Hematopoietic multipotent progenitor cell treated with erythropoietin and hydrocortisone succinate and interleukin-3 and kit ligand, for 6 days (in vitro differentiated cells): ENCODE measurements at regions not wholly inside any gene's neighbourhood (a gene's known extent, or its start where the extent isn't known, plus 50 kb on each side); places are given as distances from the start of the nearest gene placed in this dataset.
"Not testable (repeated sequence)": the region's sequence is repeated elsewhere in the genome, so short reads cannot be mapped to it uniquely, and the experiment has no call there.

Experiments
- DNase-seq: peaks from one replicate; pipeline ENCODE4 v3.0.0-alpha.2; 2015

DNA sequence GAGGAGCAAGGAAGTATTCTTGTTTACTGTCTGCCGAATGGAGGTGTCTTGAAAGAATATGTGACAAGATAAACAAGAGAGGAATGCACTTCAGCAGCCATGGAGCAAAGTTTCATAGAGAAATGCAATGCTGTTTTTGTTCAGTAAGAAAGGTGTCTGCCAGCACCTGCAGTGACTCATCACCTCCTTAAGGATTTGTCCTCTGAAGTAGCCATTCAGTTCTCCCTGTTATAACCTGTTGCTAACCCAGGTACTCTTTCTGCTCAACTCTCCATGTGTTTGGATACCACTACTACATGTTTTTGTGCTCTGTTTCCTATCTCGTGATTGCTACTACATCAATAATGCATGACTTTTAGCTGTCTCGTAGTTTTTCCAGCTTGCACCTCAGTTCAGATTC is 328.9 kb downstream of the CHL1 start:
- DNase-seq = no peak

GRCh38 chr3:535566-536416 is 339.2 kb downstream of the CHL1 start:
- DNase-seq = peak; percentile 9

DNA sequence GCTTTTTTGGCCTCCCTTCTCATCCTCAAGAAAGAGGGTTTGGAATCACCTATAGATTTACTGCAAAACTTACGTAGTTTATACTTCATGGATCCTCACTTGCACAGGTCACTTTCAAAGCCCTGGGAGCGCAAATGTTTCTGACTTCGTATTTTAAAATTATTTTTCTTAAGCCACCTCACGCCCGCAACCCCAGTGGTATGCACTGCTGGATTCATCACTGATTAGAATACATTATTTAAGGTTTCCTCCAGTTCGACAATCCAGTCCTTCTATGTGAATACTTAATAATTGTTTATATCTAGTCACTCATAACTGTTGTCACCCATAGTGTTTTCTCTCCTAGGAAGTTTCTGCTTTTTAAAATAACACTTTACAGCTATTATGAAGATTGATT is 339.9 kb downstream of the CHL1 start:
- DNase-seq = no peak

GRCh38 chr3:541062-541801 is 344.7 kb downstream of the CHL1 start:
- no peak for DNase-seq

DNA sequence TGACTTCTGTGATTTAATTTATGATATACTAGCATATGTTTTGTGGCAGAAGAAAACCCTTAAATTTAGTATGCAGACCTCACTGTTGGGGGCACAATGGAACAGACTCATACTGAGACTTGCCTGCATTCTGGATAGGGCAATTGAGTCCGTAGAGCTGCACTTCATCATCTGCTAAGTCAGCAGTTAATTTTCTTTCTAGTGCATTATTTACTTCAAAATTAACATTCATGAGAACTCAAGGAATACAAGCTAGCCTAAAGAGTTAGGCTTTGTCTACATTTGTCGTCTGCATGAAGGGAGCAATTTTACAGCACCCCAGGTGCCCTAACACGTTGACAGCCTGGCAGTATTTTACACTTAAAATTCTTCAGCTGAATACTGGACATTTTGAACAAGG is 345.5 kb downstream of the CHL1 start:
- no peak for DNase-seq

DNA sequence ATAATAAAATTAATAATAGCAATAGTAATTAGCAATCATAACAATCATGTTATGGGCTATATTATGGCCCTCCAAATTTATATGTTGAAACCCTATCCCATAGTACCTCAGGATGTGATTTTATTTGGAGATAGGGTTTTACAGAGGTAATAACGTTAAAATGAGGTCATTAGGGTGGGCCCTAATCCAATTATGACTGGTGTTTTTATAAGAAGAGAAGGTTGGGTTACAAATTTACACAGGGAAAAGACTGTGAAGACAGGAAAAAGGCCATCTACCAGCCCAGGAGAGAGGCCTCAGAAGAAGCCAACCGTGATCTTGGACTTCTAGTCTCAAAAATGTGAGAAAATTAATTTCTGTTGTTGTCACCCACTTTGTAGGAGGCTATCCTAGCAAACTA is 353.1 kb downstream of the CHL1 start:
- no peak for DNase-seq

- no peak for DNase-seq
These were observed 353.9 kb downstream of the CHL1 start for GRCh38 chr3:550471-550870.

- DNase-seq = no peak
These were observed 361.4 kb downstream of the CHL1 start for GRCh38 chr3:557972-558371.

DNA sequence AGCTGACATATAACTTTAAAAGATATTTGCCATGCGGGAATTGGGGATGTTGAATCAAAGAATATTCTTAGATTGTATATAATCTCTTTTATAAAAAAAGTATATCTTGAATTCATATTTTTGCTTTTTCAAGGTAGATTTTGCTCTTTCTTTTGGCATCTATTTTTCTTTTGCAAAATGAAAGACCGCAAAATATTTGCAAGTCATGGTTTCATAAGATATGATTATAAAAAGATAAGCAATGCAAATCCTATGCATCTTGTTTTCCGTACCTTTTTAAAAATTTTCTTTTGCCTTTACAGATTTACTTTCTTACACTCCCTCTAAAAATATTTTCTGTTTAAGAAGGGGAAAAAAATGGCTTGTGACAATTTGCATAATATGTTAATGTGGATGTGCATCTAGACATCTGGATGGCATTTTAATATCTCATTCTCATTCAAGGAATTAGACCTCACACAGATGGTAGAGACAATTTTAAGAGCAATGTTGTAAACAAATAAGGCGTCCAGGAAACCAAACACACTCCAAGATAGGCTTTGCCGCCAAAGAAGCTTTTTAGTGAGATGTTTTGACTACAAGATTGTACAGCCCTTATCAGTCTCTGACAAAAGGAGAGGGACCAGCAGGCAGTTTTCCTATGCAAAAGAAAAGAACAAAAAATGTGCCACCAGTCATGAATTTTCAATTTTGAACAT is 371.1 kb downstream of the CHL1 start:
- no peak for DNase-seq

DNA sequence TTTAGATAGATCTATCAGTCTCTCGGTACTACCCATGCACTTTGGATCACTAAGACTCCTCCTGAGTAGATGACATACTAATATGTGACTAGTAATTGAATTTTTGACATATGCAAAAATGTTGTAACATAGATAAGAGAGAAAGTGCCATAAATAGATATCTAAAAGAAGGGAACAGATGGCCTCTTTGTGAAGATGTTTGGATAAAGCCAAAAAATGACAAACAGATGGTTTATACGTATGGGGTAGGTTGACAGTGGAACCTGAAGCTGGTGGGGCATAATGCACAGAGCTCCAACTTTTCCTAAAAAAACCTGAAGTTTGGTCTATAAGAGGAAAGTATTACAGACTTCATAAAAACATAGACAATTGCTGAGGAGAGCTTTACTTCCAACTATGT is 383.0 kb downstream of the CHL1 start:
- not testable (repeated sequence) for DNase-seq

DNA sequence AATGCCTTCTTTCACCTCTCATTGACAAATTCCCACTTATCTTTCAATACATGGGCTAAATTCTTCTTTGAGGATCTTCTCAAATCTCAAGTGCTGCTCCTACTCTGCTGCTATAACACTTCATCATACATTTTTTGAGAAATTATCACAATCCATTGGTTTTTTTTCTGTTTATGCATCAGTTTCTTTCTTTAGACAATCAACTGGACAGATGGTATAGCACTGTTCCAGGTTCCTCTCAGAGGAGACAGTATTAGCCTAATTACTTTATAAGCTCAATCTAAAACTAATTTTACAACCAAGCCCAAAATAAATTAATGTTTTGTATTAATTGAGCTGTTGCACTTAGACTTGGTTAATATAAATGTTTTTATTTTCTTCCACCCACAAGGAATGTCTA is 392.5 kb downstream of the CHL1 start:
- DNase-seq = not testable (repeated sequence)

GRCh38 chr3:597304-597703 is 400.7 kb downstream of the CHL1 start:
- not testable (repeated sequence) for DNase-seq

- not testable (repeated sequence) for DNase-seq
These were observed 401.2 kb downstream of the CHL1 start for GRCh38 chr3:597746-598145.

GRCh38 chr3:607480-607879 is 410.9 kb downstream of the CHL1 start:
- not testable (repeated sequence) for DNase-seq

- DNase-seq = no peak
These were observed 425.2 kb downstream of the CHL1 start for GRCh38 chr3:621714-622113.

GRCh38 chr3:622314-622713 is 425.8 kb downstream of the CHL1 start:
- no peak for DNase-seq

DNA sequence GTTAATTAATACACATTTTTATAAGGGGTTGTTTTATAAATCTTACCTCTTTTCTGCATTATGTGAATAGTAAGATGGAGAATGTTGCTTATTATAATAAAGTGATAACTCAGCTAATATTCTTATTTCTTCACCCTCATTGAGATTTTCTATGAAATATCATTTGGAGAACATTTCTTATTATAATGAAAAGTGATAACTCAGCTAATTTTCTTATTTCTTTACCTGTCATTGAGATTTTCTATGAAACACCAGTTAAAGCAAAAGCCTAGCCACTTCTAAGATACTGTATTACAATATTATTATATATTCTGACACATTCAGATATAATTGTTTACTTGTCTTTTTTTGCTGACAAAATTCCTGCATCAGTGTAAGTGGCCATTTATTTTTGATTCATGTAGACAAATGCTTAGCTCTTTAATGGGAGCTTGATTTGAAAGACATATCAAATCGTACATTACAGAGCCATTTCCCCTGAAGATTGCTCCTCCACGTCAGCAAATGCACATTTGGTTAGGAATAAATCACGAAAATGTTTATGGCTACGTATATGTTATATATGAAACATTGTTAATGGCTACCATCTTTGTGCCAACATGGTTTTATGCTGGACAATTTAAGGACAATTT is 427.5 kb downstream of the CHL1 start:
- DNase-seq = no peak

DNA sequence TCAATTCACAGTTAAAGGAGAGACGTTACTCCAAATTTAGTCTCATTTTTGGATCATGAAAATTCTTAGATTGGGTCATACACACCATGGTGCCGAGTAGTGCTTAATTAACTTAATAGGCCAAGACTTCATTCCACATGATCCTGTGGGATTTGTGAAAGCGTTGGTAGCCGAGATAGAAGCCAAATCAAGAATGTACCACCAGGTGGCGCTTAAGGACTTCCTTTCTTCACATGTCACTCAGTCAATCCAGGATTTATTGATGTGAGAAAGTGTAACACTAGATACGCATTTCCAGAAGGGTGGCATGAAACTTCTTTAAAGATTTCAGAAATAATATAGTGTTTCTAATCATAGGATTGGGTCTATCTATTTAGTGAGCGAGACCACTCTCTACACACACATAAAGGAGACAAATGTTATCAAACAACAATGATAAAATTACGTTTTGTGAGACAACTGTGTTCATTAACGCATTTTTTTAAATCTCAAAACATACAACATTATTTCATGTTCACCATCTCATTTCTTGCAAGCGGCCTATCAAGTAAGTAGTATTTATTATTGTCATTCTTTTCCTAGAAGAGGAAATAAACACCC is 436.1 kb downstream of the CHL1 start:
- DNase-seq = peak; percentile 80

GRCh38 chr3:634511-634910 is 437.9 kb downstream of the CHL1 start:
- no peak for DNase-seq

GRCh38 chr3:635393-635792 is 438.8 kb downstream of the CHL1 start:
- DNase-seq = no peak

- DNase-seq = peak; percentile 5
These were observed 446.8 kb downstream of the CHL1 start for GRCh38 chr3:643376-643775.

- no peak for DNase-seq
These were observed 437.0 kb upstream of the CNTN6 start for GRCh38 chr3:655824-656223.

- no peak for DNase-seq
These were observed 431.5 kb upstream of the CNTN6 start for GRCh38 chr3:661356-661755.
